ENCODE measurements at regions not wholly inside any gene's neighbourhood (a gene's known extent, or its start where the extent isn't known, plus 50 kb on each side); places are given as distances from the start of the nearest gene placed in this dataset.

DNA sequence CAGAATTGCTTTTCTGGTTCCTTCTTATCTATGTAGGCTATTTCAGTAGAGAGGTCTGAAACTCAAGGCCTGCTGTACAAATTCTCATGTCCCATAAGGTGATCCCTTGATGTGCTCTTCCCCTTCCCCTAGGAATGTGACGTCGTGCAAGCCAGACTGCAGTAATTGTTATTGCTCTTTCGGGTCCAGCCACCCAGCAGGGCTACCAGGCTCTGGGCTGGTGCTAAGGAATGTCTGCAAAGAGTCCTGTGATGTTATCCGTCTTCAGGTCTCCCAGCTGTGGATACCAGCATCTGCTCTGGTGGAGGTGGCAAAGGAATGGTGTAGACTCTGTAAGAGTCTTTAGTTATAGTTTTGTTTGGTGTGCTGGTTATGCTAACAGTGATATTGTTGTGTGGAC, 378.7 kb downstream of the C4orf33 start:
- ATAC-seq (replicated peaks; ENCODE audit: extremely low read depth, poor library complexity, severe bottlenecking) (no peak), DNase-seq (ENCODE audit: low spot score in 2 of 2) (no peak)
- Mint-ChIP-seq H3K4me1 (no peaks in the 10 kb centered on the region), H3K9me3 (peaks cover 13% of the 10 kb centered on the region), H3K27ac (ENCODE audit: low read depth) (no peak overlapping the region), H3K27me3 (no peaks in the 10 kb centered on the region), H3K4me3 (no peak overlapping the region), H3K36me3 (ENCODE audit: insufficient read depth) (no peaks in the 10 kb centered on the region)

DNA sequence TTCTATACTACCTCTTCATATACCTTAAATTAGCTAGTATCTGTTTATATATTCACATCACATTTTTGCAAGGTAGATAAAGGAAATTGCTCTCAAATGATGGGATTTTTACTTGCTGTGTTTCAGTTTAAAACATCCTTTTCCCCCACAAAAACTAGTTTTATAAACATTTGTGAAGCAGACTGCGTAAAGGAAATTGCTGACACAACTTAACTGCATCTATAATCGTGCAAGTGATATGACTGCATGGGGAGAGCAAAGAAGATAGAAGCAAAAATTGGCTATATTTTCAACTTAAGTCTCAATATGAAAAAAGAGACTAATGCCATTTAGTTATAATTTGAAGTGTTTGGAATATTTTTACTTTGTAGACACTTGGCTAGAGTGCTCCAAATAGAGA, 385.2 kb downstream of the C4orf33 start:
- DNase-seq (ENCODE audit: low spot score in 2 of 2) (no peak), ATAC-seq (replicated peaks; ENCODE audit: extremely low read depth, poor library complexity, severe bottlenecking) (no peak)
- Mint-ChIP-seq H3K4me3 (no peak overlapping the region), H3K27me3 (no peaks in the 10 kb centered on the region), H3K27ac (ENCODE audit: low read depth) (no peak overlapping the region), H3K4me1 (no peaks in the 10 kb centered on the region), H3K36me3 (ENCODE audit: insufficient read depth) (no peaks in the 10 kb centered on the region), H3K9me3 (no peaks in the 10 kb centered on the region)

DNA sequence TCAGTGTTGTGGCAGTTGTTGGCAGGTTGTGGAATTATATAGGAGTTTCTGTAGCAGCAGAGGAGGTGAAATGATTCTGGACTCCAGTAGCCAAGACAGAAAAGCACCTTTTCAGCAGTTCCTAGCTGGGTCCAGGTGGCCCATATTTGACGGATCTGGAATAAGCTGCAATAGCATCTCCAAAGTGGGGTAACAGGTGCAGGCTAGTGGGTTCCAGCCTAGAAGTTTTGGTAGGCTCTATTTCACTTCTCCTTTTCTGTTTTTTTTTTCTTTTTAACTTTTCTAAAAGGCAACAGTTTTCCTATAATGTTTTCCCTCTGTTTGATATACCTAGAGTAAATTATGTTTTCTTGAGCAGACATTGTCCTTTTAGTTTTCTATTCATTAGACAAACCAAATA, 392.5 kb downstream of the C4orf33 start:
- no peak overlapping the region for H3K4me3 Mint-ChIP-seq
- H3K36me3 Mint-ChIP-seq (ENCODE audit: insufficient read depth) = no peaks in the 10 kb centered on the region
- DNase-seq (ENCODE audit: low spot score in 2 of 2) (no peak), ATAC-seq (replicated peaks; ENCODE audit: extremely low read depth, poor library complexity, severe bottlenecking) (no peak)
- H3K4me1 Mint-ChIP-seq = no peaks in the 10 kb centered on the region
- no peak overlapping the region for H3K27ac Mint-ChIP-seq (ENCODE audit: low read depth)
- no peaks in the 10 kb centered on the region for H3K27me3 Mint-ChIP-seq
- no peaks in the 10 kb centered on the region for H3K9me3 Mint-ChIP-seq

DNA sequence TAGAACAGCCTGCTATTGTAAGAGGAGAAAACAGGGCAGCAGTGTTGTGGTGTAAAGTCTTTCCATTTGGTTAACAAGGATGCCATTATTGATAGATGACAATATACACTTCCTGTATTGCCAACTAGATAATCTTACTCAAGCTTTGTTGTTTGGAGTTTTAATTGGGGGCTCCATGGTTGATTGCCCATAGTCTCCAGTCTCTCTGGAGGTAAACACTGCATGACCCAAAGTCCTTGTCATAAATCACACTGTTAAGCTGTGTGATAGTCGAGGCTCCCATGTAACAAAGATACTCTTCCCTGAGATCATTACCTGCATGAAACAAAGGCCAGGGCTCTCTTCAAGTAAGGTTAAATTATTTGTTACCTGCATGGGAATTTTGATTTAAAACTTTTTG, 394.6 kb downstream of the C4orf33 start:
- no peaks in the 10 kb centered on the region for H3K4me1 Mint-ChIP-seq
- no peaks in the 10 kb centered on the region for H3K9me3 Mint-ChIP-seq
- DNase-seq (ENCODE audit: low spot score in 2 of 2) (no peak), ATAC-seq (replicated peaks; ENCODE audit: extremely low read depth, poor library complexity, severe bottlenecking) (no peak)
- no peak overlapping the region for H3K4me3 Mint-ChIP-seq
- no peak overlapping the region for H3K27ac Mint-ChIP-seq (ENCODE audit: low read depth)
- H3K27me3 Mint-ChIP-seq = no peaks in the 10 kb centered on the region
- no peaks in the 10 kb centered on the region for H3K36me3 Mint-ChIP-seq (ENCODE audit: insufficient read depth)

DNA sequence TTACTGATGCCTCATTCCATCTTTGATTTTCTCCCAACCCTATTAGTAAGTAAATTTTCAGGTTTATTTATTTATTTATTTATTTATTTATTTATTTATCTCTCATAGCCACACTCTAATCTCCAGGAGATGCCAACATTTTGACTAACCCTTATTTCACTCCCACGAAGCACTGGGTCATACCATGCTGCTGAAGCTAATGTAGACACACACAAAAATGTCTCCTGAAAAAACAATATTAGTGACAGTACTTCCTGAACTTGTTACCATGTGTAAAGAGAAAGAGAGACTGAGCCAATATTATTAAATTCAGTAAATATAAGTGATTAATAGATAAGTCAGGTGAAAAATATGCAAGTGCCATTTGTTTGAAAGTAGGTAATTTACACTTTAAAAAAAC, 402.7 kb downstream of the C4orf33 start:
- DNase-seq (ENCODE audit: low spot score in 2 of 2) = no peak
- H3K27ac Mint-ChIP-seq (ENCODE audit: low read depth) = no peak overlapping the region
- no peak for ATAC-seq (replicated peaks; ENCODE audit: extremely low read depth, poor library complexity, severe bottlenecking)

DNA sequence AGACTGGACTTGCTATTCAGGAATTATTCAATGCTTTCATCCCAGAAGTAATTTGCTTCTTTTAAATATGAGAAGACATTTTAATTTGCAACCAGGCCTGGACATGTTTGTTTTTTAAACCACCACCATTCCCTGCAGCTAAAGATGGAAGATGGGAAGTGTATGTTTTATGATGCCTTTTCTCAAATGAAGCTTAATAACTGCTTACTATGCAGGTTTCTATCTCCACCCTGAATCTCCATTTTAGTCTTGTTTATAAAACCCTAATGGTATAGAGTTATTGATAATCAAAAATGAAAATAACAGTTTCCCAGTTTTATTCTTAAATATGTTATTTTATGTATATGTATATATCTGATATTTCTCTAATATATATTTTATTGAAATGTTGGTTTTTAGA, 418.9 kb downstream of the C4orf33 start:
- no peaks in the 10 kb centered on the region for H3K9me3 Mint-ChIP-seq
- no peaks in the 10 kb centered on the region for H3K36me3 Mint-ChIP-seq (ENCODE audit: insufficient read depth)
- DNase-seq (ENCODE audit: low spot score in 2 of 2) = no peak
- no peaks in the 10 kb centered on the region for H3K4me1 Mint-ChIP-seq
- no peaks in the 10 kb centered on the region for H3K27me3 Mint-ChIP-seq
- no peak overlapping the region for H3K27ac Mint-ChIP-seq (ENCODE audit: low read depth)
- no peak overlapping the region for H3K4me3 Mint-ChIP-seq
- no peak for ATAC-seq (replicated peaks; ENCODE audit: extremely low read depth, poor library complexity, severe bottlenecking)

More for the DNA sequence above, 402.7 kb downstream of the C4orf33 start:
- H3K4me1 Mint-ChIP-seq = no peaks in the 10 kb centered on the region
- no peak overlapping the region for H3K4me3 Mint-ChIP-seq
- no peaks in the 10 kb centered on the region for H3K27me3 Mint-ChIP-seq
- no peaks in the 10 kb centered on the region for H3K36me3 Mint-ChIP-seq (ENCODE audit: insufficient read depth)
- peaks cover 13% of the 10 kb centered on the region for H3K9me3 Mint-ChIP-seq

DNA sequence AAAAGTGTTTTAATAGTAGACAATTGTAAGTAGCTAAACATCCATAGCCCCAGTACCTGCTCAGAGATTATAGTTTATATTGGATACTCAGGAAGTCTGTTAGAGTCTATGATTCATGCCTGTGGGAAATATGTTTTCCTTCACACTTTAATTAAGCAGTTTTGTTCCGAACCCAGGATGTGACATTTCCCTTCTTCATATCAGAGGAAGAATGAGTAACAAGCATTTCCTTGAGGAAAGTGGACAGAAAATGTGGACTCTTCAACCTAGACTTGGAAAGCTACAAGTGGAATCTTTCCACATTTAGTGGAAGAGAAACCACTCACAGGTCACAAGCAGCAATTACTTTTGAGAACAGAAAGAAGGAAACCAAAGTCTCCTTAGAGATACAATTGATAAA, 419.4 kb downstream of the C4orf33 start:
- ATAC-seq (replicated peaks; ENCODE audit: extremely low read depth, poor library complexity, severe bottlenecking) = no peak
- H3K4me1 Mint-ChIP-seq = no peaks in the 10 kb centered on the region
- no peak overlapping the region for H3K27ac Mint-ChIP-seq (ENCODE audit: low read depth)
- no peak overlapping the region for H3K4me3 Mint-ChIP-seq
- H3K9me3 Mint-ChIP-seq = peaks cover 5% of the 10 kb centered on the region
- H3K36me3 Mint-ChIP-seq (ENCODE audit: insufficient read depth) = no peaks in the 10 kb centered on the region
- no peaks in the 10 kb centered on the region for H3K27me3 Mint-ChIP-seq
- DNase-seq (ENCODE audit: low spot score in 2 of 2) = no peak

DNA sequence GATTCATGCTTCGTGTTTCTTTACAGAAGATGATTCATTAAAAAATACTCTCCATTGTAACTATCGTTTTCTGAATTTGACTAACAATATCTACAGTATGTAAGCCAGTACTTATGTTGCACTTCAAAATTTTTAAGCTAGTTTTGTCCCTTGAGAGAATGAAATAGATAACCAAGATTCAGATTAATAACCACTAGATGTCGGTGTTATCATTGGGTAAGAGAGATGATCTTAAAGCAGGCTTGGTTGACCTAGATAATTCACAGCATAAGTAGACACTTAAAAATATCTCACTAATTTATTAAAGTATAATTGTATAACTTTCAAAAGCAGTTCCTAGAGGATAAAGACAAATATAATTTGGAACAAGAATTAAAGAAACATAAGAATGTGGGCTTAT, 430.9 kb downstream of the C4orf33 start:
- H3K27me3 Mint-ChIP-seq = no peaks in the 10 kb centered on the region
- H3K4me1 Mint-ChIP-seq = no peaks in the 10 kb centered on the region
- H3K27ac Mint-ChIP-seq (ENCODE audit: low read depth) = no peak overlapping the region
- ATAC-seq (replicated peaks; ENCODE audit: extremely low read depth, poor library complexity, severe bottlenecking) (no peak), DNase-seq (ENCODE audit: low spot score in 2 of 2) (no peak)
- no peaks in the 10 kb centered on the region for H3K36me3 Mint-ChIP-seq (ENCODE audit: insufficient read depth)
- no peak overlapping the region for H3K4me3 Mint-ChIP-seq
- no peaks in the 10 kb centered on the region for H3K9me3 Mint-ChIP-seq

DNA sequence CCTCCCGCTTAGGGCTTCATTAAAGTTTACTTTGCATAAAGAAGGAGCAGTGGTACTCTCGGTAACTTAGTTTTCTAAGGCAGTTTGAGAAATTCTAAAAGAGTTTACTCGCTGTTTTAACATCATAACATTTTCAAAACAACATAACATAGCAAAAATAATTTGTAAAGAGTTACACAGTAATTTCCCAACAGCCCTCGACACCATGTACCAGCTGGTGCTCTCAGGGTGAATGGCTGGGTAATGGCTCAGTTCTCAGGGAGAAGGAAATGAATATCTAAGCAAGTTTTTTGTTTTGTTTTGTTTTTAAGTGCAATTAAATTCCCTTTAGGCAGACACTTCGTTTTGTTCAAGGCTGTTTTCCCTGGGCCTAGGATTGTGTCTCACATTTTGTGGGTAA, 435.3 kb downstream of the C4orf33 start:
- no peaks in the 10 kb centered on the region for H3K36me3 Mint-ChIP-seq (ENCODE audit: insufficient read depth)
- H3K4me3 Mint-ChIP-seq = no peak overlapping the region
- DNase-seq (ENCODE audit: low spot score in 2 of 2) (no peak), ATAC-seq (replicated peaks; ENCODE audit: extremely low read depth, poor library complexity, severe bottlenecking) (no peak)
- H3K27me3 Mint-ChIP-seq = no peaks in the 10 kb centered on the region
- no peaks in the 10 kb centered on the region for H3K4me1 Mint-ChIP-seq
- no peak overlapping the region for H3K27ac Mint-ChIP-seq (ENCODE audit: low read depth)
- H3K9me3 Mint-ChIP-seq = no peaks in the 10 kb centered on the region

DNA sequence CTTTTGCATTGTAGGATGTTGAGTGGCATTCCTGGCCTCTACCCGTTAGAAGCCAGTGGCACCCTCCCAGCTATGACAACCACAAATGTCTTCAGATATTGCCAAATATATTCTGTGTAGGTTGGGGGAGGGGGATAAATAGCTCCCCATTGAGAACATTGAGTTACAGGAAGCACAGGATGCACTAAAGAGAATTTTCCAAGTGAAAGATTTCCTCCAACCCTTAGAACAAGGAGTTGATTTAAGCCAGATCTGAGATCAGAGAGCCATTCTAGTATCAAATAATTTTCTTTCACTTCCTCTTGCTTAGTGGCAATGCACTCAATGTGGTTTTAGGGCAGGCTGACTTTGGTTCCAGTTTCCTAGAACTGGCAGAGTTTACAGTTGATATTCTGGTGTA, 436.6 kb downstream of the C4orf33 start:
- Mint-ChIP-seq H3K4me3 (no peak overlapping the region), H3K9me3 (peaks cover 3% of the 10 kb centered on the region), H3K27me3 (no peaks in the 10 kb centered on the region), H3K4me1 (no peaks in the 10 kb centered on the region), H3K36me3 (ENCODE audit: insufficient read depth) (no peaks in the 10 kb centered on the region), H3K27ac (ENCODE audit: low read depth) (no peak overlapping the region)
- ATAC-seq (replicated peaks; ENCODE audit: extremely low read depth, poor library complexity, severe bottlenecking) = no peak
- no peak for DNase-seq (ENCODE audit: low spot score in 2 of 2)

DNA sequence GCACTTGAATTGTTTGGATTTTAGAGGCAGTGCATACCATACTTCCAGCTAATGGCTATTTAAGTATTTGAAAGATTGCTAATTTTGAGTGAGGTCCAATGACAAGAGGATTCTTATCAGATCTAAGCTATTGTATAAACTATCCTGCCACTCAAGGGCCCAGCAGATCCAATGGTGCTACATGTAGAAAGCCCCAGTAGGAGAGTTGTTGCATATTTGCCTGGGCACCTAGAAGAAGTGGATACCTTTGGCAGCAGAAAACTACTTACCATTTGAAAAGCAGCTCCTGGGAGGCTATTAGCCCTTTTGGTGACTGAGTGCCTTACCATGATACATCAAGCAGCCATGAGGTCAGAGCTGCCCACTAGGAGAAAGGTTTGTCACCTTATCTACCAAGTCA, 447.3 kb downstream of the C4orf33 start:
- Mint-ChIP-seq H3K36me3 (ENCODE audit: insufficient read depth) (no peaks in the 10 kb centered on the region), H3K27ac (ENCODE audit: low read depth) (no peak overlapping the region), H3K27me3 (no peaks in the 10 kb centered on the region), H3K4me1 (no peaks in the 10 kb centered on the region), H3K9me3 (peaks cover 14% of the 10 kb centered on the region), H3K4me3 (no peak overlapping the region)
- no peak for DNase-seq (ENCODE audit: low spot score in 2 of 2)
- ATAC-seq (replicated peaks; ENCODE audit: extremely low read depth, poor library complexity, severe bottlenecking) = no peak

DNA sequence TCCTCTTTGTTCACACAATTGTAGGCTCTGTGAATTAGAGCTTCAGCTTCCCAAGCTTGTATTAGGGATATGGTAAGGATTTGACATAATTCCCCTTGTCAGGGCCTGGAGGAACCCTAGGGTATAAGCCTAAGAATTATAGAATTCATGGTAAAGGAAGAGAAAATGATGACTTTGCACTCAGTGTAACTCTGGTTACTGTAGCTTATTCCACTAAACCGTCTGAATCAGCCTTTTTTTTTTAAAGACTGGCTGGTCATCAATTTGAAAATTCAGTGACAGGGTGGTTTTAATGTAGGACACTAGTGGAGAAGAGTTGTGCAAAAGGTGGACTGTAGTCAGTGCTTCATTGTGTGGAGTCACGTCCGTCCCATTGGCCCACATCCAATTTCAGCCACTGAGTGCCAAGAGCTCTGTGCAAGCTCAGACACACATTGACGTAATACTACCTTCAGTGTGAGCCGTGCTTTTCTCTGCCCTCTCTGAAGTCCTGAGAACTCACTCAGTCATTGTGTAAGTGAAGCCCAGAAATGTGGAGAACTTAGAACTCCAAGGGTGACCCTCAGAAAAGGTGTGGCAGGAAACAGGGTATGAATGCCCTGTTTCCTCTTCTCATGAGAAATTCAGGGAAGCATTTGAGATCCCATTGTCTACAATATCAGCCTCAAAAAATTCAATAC, 449.8 kb downstream of the C4orf33 start:
- H3K9me3 Mint-ChIP-seq = peaks cover 10% of the 10 kb centered on the region
- no peak for DNase-seq (ENCODE audit: low spot score in 2 of 2)

DNA sequence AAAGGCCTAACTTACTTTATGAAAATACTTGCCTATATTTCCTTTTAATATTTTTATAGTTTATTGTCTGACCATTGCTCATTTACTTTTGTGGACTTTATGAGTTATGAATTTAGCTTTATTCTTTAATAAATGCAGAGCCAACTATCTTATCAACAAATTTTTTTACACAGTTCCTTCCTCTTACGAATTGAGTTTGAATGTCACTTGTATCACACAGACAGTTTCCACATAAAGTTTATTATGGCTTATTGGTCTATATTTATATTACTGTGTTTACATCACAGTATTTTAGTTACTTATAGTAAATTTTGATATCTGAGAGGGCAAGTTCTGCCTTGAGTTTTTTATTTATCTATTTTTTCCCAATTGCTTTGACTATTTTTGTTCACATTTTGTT, 450.6 kb downstream of the C4orf33 start:
- Mint-ChIP-seq H3K27ac (ENCODE audit: low read depth) (no peak overlapping the region), H3K27me3 (no peaks in the 10 kb centered on the region), H3K9me3 (peaks cover 6% of the 10 kb centered on the region), H3K36me3 (ENCODE audit: insufficient read depth) (no peaks in the 10 kb centered on the region), H3K4me3 (no peak overlapping the region), H3K4me1 (no peaks in the 10 kb centered on the region)
- no peak for DNase-seq (ENCODE audit: low spot score in 2 of 2)
- ATAC-seq (replicated peaks; ENCODE audit: extremely low read depth, poor library complexity, severe bottlenecking) = no peak

More for the DNA sequence above, 449.8 kb downstream of the C4orf33 start:
- ATAC-seq (replicated peaks; ENCODE audit: extremely low read depth, poor library complexity, severe bottlenecking) = no peak
- no peaks in the 10 kb centered on the region for H3K36me3 Mint-ChIP-seq (ENCODE audit: insufficient read depth)
- no peak overlapping the region for H3K27ac Mint-ChIP-seq (ENCODE audit: low read depth)
- H3K27me3 Mint-ChIP-seq = no peaks in the 10 kb centered on the region
- H3K4me3 Mint-ChIP-seq = no peak overlapping the region
- no peaks in the 10 kb centered on the region for H3K4me1 Mint-ChIP-seq
